K562 (cell line): ENCODE measurements at regions not wholly inside any gene's neighbourhood (a gene's known extent, or its start where the extent isn't known, plus 50 kb on each side); places are given as distances from the start of the nearest gene placed in this dataset.
A peak's percentile ranks its signal among the peaks of the same experiment; 100 is the strongest.

Experiments used
- ATAC-seq: fragments of 200-7000 bp; cut with Tn5 transposase; 3 replicates; pipeline ENCODE4 v1.9.1; 2020; ENCODE audit warnings: moderate library complexity
- BruUV-seq: library from RNA; stranded (reverse); fragments of 400-500 nt; replicated peaks from 2 replicates; lab custom pipeline; 2021; lab: Mats Ljungman, UMichigan
- CTCF ChIA-PET: fragments of 300-600 bp; formaldehyde crosslinking; extraction: SDS; loops from one replicate; lab custom pipeline; 2021; ENCODE audit warnings: low intra/inter-chr PET ratio; lab: Yijun Ruan, JAX
- POLR2A ChIA-PET: fragments of 300-600, 350-650 bp; sonication (Branson Sonifier 250); formaldehyde crosslinking; extraction: SDS; loops from one replicate; lab custom pipeline; 2021; ENCODE audit warnings: antibody characterized with exemption, inconsistent platforms; lab: Yijun Ruan, JAX
- DNase-seq, 4 experiments: peaks; one replicate each; pipeline versions ENCODE4 v3.0.0 to v3.0.0-alpha.2; 2011 to 2018; ENCODE audit warnings: low spot score in 3 of 4, mixed read lengths in 3 of 4; ENCODE audit errors: extremely low read depth in 1 of 4
- FAIRE-seq: peaks from 2 replicates; lab custom pipeline; 2011; peaks lifted over from hg19 to GRCh38; lab: Jason Lieb, UNC
- H2AFZ ChIP-seq: 2 replicates; pipeline ENCODE4 v1.6.0; 2011; ENCODE audit warnings: low read depth, low read length, control low read depth, inconsistent platforms
- H3K27ac ChIP-seq: fragments of 200-600 bp; 3 replicates; pipeline ENCODE4 v1.8.0; 2011; ENCODE audit warnings: low read depth, mild to moderate bottlenecking, control low read depth, inconsistent platforms, low read length, moderate library complexity, mixed read lengths; ENCODE audit errors: extremely low read depth
- H3K27me3 ChIP-seq, 2 experiments: fragments of 300-600 bp in 1 of 2; 2 replicates in 1 of 2; 3 replicates in 1 of 2; pipeline versions ENCODE4 v1.6.0 to v1.8.0; 2011; ENCODE audit warnings: inconsistent platforms in 2 of 2, low read length in 2 of 2, mild to moderate bottlenecking in 1 of 2, mixed read lengths in 1 of 2, moderate library complexity in 1 of 2; ENCODE audit not compliant: control insufficient read depth in 2 of 2, insufficient read depth in 2 of 2
- H3K36me3 ChIP-seq: fragments of 300-600 bp; 3 replicates; pipeline ENCODE4 v1.8.0; 2011; ENCODE audit warnings: mild to moderate bottlenecking, low read length, inconsistent platforms; ENCODE audit not compliant: control insufficient read depth, insufficient read depth
- H3K4me1 ChIP-seq, 2 experiments: fragments of 200-600 bp in 1 of 2; replicated peaks in 1 of 2; 2 replicates in 1 of 2; 3 replicates in 1 of 2; pipeline versions ENCODE4 v1.5.1 to v1.8.0; 2011; ENCODE audit warnings: inconsistent platforms in 2 of 2, low read length in 2 of 2, mild to moderate bottlenecking in 1 of 2, mixed read lengths in 1 of 2, moderate library complexity in 1 of 2; ENCODE audit not compliant: control insufficient read depth in 2 of 2, insufficient read depth in 2 of 2
- H3K4me2 ChIP-seq: 2 replicates; pipeline ENCODE4 v1.6.1; 2011; ENCODE audit warnings: low read length, control low read depth, inconsistent platforms, mixed read lengths; ENCODE audit not compliant: insufficient read depth
- H3K4me3 ChIP-seq: fragments of 200-600 bp; sonication (generic), shearing (Covaris generic); 2 replicates; pipeline ENCODE4 v1.5.1; 2016; ENCODE audit warnings: control low read depth, inconsistent platforms
- H3K79me2 ChIP-seq: fragments of 200-600 bp; 3 replicates; pipeline ENCODE4 v1.8.0; 2011; ENCODE audit warnings: low read length, inconsistent platforms; ENCODE audit not compliant: control insufficient read depth, insufficient read depth
- H3K9ac ChIP-seq, 2 experiments: 2 replicates each; pipeline versions ENCODE4 v1.6.0 to v1.6.1; 2011; ENCODE audit warnings: low read depth in 2 of 2, low read length in 2 of 2, control low read depth in 1 of 2, inconsistent platforms in 1 of 2, mild to moderate bottlenecking in 1 of 2, mixed read lengths in 1 of 2; ENCODE audit not compliant: insufficient read depth in 1 of 2
- H3K9me1 ChIP-seq: one replicate; pipeline ENCODE4 v1.6.0; 2011; ENCODE audit warnings: inconsistent platforms, mild to moderate bottlenecking, low read length, moderate library complexity; ENCODE audit not compliant: control insufficient read depth, insufficient read depth
- H3K9me3 ChIP-seq: replicated peaks from 2 replicates; pipeline ENCODE4 v1.5.1; 2011; ENCODE audit warnings: low read depth, low read length, inconsistent platforms; ENCODE audit not compliant: control insufficient read depth, insufficient read depth
- H4K20me1 ChIP-seq: replicated peaks from 2 replicates; pipeline ENCODE4 v1.6.1; 2011; ENCODE audit warnings: low read length, inconsistent platforms, mixed read lengths; ENCODE audit not compliant: control insufficient read depth, insufficient read depth
- ARID3B ChIP-seq: fragments of 250-450 bp; sonication (Bioruptor Pico); IDR thresholded peaks from 2 replicates; pipeline ENCODE4 v1.4.0; 2020; ENCODE audit warnings: borderline replicate concordance
- ARNT ChIP-seq, 2 experiments: fragments of 450-650 bp; IDR thresholded peaks; 2 replicates each; pipeline ENCODE4 v1.6.1; 2016; ENCODE audit warnings: mild to moderate bottlenecking in 1 of 2
- CCAR2 ChIP-seq: fragments of 200-400 bp; formaldehyde crosslinking; IDR thresholded peaks from 2 replicates; pipeline ENCODE4 v1.6.1; 2017; ENCODE audit warnings: mild to moderate bottlenecking, low read depth, low read length
- CEBPB ChIP-seq: fragments of 450-650 bp; IDR thresholded peaks from 2 replicates; pipeline ENCODE4 v1.6.1; 2016; ENCODE audit warnings: missing genetic modification characterization, missing compliant biosample characterization
- CHAMP1 ChIP-seq: fragments of 450-650 bp; IDR thresholded peaks from 2 replicates; pipeline ENCODE4 v1.6.1; 2016; ENCODE audit warnings: mild to moderate bottlenecking
- CLOCK ChIP-seq: fragments of 250-450 bp; sonication (Bioruptor Pico); IDR thresholded peaks from 2 replicates; pipeline ENCODE4 v1.4.0; 2020; ENCODE audit warnings: mild to moderate bottlenecking, moderate library complexity, borderline replicate concordance
- DMBX1 ChIP-seq: fragments of 250-450 bp; sonication (Bioruptor Pico); IDR thresholded peaks from 2 replicates; pipeline ENCODE4 v1.8.0; 2022; ENCODE audit warnings: inconsistent platforms, mild to moderate bottlenecking, moderate library complexity, borderline replicate concordance
- ELF4 ChIP-seq: fragments of 450-650 bp; formaldehyde crosslinking; IDR thresholded peaks from 2 replicates; pipeline ENCODE4 v1.4.0; 2022; ENCODE audit warnings: missing genetic modification characterization
- FOXJ2 ChIP-seq: fragments of 200-800 bp; sonication (Bioruptor generic); IDR thresholded peaks from 2 replicates; pipeline ENCODE4 v1.6.1; 2016; ENCODE audit warnings: missing genetic modification characterization, missing compliant biosample characterization
- HIVEP1 ChIP-seq: fragments of 250-450 bp; sonication (Bioruptor Pico); IDR thresholded peaks from 2 replicates; pipeline ENCODE4 v1.4.0; 2020; ENCODE audit warnings: mild to moderate bottlenecking
- L3MBTL2 ChIP-seq: fragments of 450-650 bp; IDR thresholded peaks from 2 replicates; pipeline ENCODE4 v1.6.1; 2016; ENCODE audit warnings: mild to moderate bottlenecking, moderate library complexity
- PKNOX1 ChIP-seq: fragments of 450-650 bp; IDR thresholded peaks from 2 replicates; pipeline ENCODE4 v1.6.1; 2016
- STAT5A ChIP-seq: IDR thresholded peaks from 2 replicates; pipeline ENCODE4 v1.6.1; 2012; ENCODE audit warnings: low read length, inconsistent platforms, borderline replicate concordance
- ZNF253 ChIP-seq: fragments of 250-450 bp; sonication (Bioruptor Pico); conservative IDR thresholded peaks from 2 replicates; pipeline ENCODE4 v1.6.1; 2021; ENCODE audit warnings: mild to moderate bottlenecking
- ZNF431 ChIP-seq: sonication (generic); formaldehyde crosslinking; IDR thresholded peaks from 2 replicates; pipeline ENCODE4 v1.8.0; 2022; ENCODE audit warnings: mild to moderate bottlenecking, missing genetic modification reagents
- WGBS: fragments of 100-300 bp; shearing (Covaris generic); methylation state at CpG from one replicate; pipeline ENCODE4 v1.1.6; 2016; ENCODE audit warnings: low coverage, mixed read lengths; ENCODE audit not compliant: insufficient coverage; ENCODE audit errors: missing lambda C conversion rate; 5-methylcytosine and 5-hydroxymethylcytosine counted together
- in situ Hi-C: fragments of 300-500 bp; cut with MboI; formaldehyde crosslinking; loops from 4 replicates; pipeline ENCODE4 v1.15.0; 2018; ENCODE audit warnings: inconsistent platforms, mixed read lengths
- intact Hi-C: fragments of 100-400 bp; cut with micrococcal nuclease; formaldehyde crosslinking; loops from 2 replicates; pipeline ENCODE4 v1.14.2; 2022

GRCh38 chr3:171956705-171957104 lies 82.7 kb upstream of the FNDC3B start:
- Histone ChIP-seq H3K27ac (peak overlapping the region; percentile 66), H3K36me3 (no peaks in the 10 kb centered on the region), H3K9ac (peak overlapping the region; percentile 27 to 37; a peak in 1 of 4 replicates), H3K4me2 (peak overlapping the region; percentile 39), H2AFZ (peak overlapping the region; percentile 61), H3K9me3 (no peaks in the 10 kb centered on the region), H3K4me1 (peaks cover 11 to 43% of the 10 kb centered on the region in 2 experiments; a peak in 4 of 5 replicates), H3K27me3 (no peaks in the 10 kb centered on the region), H3K79me2 (no peaks in the 10 kb centered on the region), H3K9me1 (no peaks in the 10 kb centered on the region), H3K4me3 (no peak overlapping the region), H4K20me1 (no peaks in the 10 kb centered on the region)
- FAIRE-seq (peak; percentile 89), ATAC-seq (peak; percentile 72), DNase-seq (peak in 2 of 4 experiments; percentile 64 to 85)
- 0% methylated on average over 2 of the region's 2 CpGs for WGBS
- CTCF ChIA-PET = no interaction called here
- no TSS peak for BruUV-seq
- intact Hi-C loops = loop anchor here (2.0 kb wide), 1 partner anchor 82 kb away; the partner anchor contains the start of gene FNDC3B
- in situ Hi-C loops = no loop called here
- POLR2A ChIA-PET = interaction anchor here (1.0 to 2.0 kb wide), 3 partner anchors 12 to 85 kb away, joined by 3 to 6 read pairs (median 5); no protein-coding TSS in a partner anchor
- TF ChIP-seq PKNOX1 = peak; percentile 41; the same call in 1 of the 2 replicates
- TF ChIP-seq CHAMP1 = peak; percentile 81; the same call in 1 of the 2 replicates
- TF ChIP-seq CLOCK (CRISPR knock-in tag) = no peak
- 0 out of 2 replicates have a peak, but pooled peaks have one; percentile 11 for TF ChIP-seq CEBPB (tag)
- 0 out of 2 replicates have a peak, but pooled peaks have one; percentile 20 for TF ChIP-seq ZNF431 (CRISPR knock-in tag)
- no peak for TF ChIP-seq CCAR2
- 0 out of 2 replicates have a peak, but pooled peaks have one; percentile 69 for TF ChIP-seq ELF4 (CRISPR knock-in tag)
- no peak for TF ChIP-seq ARID3B (CRISPR knock-in tag)
- peak; percentile 72 for TF ChIP-seq L3MBTL2
- peak; percentile 66; the same call in 1 of the 2 replicates for TF ChIP-seq FOXJ2 (tag)
- peak; percentile 51; the same call in 1 of the 2 replicates for TF ChIP-seq DMBX1 (CRISPR knock-in tag)
- peak; percentile 43 for TF ChIP-seq STAT5A
- no peak for TF ChIP-seq ZNF253 (CRISPR knock-in tag)
- no peak for TF ChIP-seq HIVEP1 (CRISPR knock-in tag)
- peak in 1 of 2 experiments; percentile 77; a peak in 2 of 4 replicates for TF ChIP-seq ARNT (IDR thresholded peaks at IDR 0.05)
